Heart left ventricle (tissue), 13 donors: ENCODE measurements at regions not wholly inside any gene's neighbourhood (a gene's known extent, or its start where the extent isn't known, plus 50 kb on each side); places are given as distances from the start of the nearest gene placed in this dataset.

Experiments used
- CTCF ChIP-seq, 12 donors: fragments of 200-600 bp; sonication (generic) in 4 of 12; IDR thresholded peaks; one replicate each; pipeline versions ENCODE4 v1.5.0 to v1.8.0; 2018 to 2022; ENCODE audit warnings: antibody characterized with exemption in 12 of 12, mild to moderate bottlenecking in 5 of 12
- POLR2A ChIP-seq, 2 donors: fragments of 450-650 bp; IDR thresholded peaks; one replicate each; pipeline ENCODE4 v1.6.1; 2017; ENCODE audit warnings: antibody characterized with exemption in 2 of 2, mild to moderate bottlenecking in 2 of 2, moderate library complexity in 2 of 2
- donor health status: ischemic (EF 13 %, LVEDD 7.1; RV severe dilation, severe dysfunction).
- donor health status: DM: no; HTN: yes; CAD: no.
- donor health status: DM: no; HTN: no; CAD: no.
- donor health status: ischemic (EF 25% LVEDD 6.9; RV normal size, moderate dysfunction).
- donor health status: ischemic (EF 25% LVEDD 5.7; RV mildly dilated, moderate dysfunction).
- donor health status: ischemic (EF 35%, LVEDD 5.7; RV mildly dilated, moderate dysfunction).
- donor health status: nonischemic (EF 11% LVEDD 7.7; RV severe dilation, severe dysfunction).
- donor health status: DM: yes; HTN: yes; CAD: no.
- donor health status: PGD.
- donor health status: ischemic (EF 29% LVEDD 5.4; RV normal size, mild dysfunction).
- donor health status: nonischemic (EF 23%, LVEDD 6.1; RV moderate dilation, normal function).

GRCh38 chr4:53847965-53848364, 216.4 kb downstream of the CHIC2 start:
- TF ChIP-seq CTCF (IDR thresholded peaks at IDR 0.05) (no peak), POLR2A (IDR thresholded peaks at IDR 0.05) (no peak)
